Liver (tissue), 3 donors: ENCODE measurements at regions not wholly inside any gene's neighbourhood (a gene's known extent, or its start where the extent isn't known, plus 50 kb on each side); places are given as distances from the start of the nearest gene placed in this dataset.

Experiments used
- RAD21 ChIP-seq, 2 donors: IDR thresholded peaks; 2 replicates each; pipeline ENCODE4 v1.6.1; 2016; ENCODE audit warnings: antibody characterized with exemption in 2 of 2, mild to moderate bottlenecking in 2 of 2
- YY1 ChIP-seq: IDR thresholded peaks from 2 replicates; pipeline ENCODE4 v1.6.1; 2016; ENCODE audit warnings: antibody characterized with exemption, mild to moderate bottlenecking
- TF ChIP-seq, protein P1 (sequence below): fragments of 150-350 bp; IDR thresholded peaks from 2 replicates; pipeline ENCODE4 v1.5.1; 2017; ENCODE audit warnings: improper control_type of control experiment, low read depth, low read length; ENCODE audit not compliant: missing input control
- TF ChIP-seq, protein P2 (sequence below): IDR thresholded peaks from 2 replicates; pipeline ENCODE4 v1.6.1; 2016; ENCODE audit warnings: antibody characterized with exemption
- TF ChIP-seq, protein P3 (sequence below): IDR thresholded peaks from 2 replicates; pipeline ENCODE4 v1.6.1; 2016; ENCODE audit warnings: antibody characterized with exemption
- TF ChIP-seq, protein P4 (sequence below): IDR thresholded peaks from 2 replicates; pipeline ENCODE4 v1.6.1; 2016; ENCODE audit warnings: antibody characterized with exemption, mild to moderate bottlenecking
- donor health status: healthy.
- donor health status: healthy.

DNA sequence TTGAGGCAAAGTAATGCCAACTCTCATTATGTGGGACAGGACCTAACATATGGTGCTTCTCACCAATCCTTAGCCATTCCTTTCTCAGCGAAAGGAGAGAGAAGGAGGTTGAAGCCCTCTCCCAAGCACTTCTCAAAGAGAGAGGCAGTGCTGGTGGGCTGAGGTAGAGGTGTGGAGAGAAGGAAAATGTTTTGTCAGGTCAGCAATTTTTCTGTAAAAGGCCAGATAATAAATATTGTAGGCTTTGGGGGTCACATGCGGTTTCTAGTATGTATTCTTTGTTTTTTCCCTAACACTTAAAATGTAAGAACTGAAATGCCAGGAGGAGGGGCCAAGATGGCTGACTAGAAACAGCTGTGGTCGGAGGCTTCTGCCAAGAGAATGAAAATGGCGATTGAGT lies 225.0 kb upstream of the NPY start:
- TF ChIP-seq, protein P1, sequence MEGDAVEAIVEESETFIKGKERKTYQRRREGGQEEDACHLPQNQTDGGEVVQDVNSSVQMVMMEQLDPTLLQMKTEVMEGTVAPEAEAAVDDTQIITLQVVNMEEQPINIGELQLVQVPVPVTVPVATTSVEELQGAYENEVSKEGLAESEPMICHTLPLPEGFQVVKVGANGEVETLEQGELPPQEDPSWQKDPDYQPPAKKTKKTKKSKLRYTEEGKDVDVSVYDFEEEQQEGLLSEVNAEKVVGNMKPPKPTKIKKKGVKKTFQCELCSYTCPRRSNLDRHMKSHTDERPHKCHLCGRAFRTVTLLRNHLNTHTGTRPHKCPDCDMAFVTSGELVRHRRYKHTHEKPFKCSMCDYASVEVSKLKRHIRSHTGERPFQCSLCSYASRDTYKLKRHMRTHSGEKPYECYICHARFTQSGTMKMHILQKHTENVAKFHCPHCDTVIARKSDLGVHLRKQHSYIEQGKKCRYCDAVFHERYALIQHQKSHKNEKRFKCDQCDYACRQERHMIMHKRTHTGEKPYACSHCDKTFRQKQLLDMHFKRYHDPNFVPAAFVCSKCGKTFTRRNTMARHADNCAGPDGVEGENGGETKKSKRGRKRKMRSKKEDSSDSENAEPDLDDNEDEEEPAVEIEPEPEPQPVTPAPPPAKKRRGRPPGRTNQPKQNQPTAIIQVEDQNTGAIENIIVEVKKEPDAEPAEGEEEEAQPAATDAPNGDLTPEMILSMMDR = no peak
- TF ChIP-seq YY1 (no peak), RAD21 (IDR thresholded peaks at IDR 0.05) (no peak)
- TF ChIP-seq, protein P2, sequence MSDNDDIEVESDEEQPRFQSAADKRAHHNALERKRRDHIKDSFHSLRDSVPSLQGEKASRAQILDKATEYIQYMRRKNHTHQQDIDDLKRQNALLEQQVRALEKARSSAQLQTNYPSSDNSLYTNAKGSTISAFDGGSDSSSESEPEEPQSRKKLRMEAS = no peak
- TF ChIP-seq, protein P3, sequence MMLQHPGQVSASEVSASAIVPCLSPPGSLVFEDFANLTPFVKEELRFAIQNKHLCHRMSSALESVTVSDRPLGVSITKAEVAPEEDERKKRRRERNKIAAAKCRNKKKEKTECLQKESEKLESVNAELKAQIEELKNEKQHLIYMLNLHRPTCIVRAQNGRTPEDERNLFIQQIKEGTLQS = no peak
- TF ChIP-seq, protein P4, sequence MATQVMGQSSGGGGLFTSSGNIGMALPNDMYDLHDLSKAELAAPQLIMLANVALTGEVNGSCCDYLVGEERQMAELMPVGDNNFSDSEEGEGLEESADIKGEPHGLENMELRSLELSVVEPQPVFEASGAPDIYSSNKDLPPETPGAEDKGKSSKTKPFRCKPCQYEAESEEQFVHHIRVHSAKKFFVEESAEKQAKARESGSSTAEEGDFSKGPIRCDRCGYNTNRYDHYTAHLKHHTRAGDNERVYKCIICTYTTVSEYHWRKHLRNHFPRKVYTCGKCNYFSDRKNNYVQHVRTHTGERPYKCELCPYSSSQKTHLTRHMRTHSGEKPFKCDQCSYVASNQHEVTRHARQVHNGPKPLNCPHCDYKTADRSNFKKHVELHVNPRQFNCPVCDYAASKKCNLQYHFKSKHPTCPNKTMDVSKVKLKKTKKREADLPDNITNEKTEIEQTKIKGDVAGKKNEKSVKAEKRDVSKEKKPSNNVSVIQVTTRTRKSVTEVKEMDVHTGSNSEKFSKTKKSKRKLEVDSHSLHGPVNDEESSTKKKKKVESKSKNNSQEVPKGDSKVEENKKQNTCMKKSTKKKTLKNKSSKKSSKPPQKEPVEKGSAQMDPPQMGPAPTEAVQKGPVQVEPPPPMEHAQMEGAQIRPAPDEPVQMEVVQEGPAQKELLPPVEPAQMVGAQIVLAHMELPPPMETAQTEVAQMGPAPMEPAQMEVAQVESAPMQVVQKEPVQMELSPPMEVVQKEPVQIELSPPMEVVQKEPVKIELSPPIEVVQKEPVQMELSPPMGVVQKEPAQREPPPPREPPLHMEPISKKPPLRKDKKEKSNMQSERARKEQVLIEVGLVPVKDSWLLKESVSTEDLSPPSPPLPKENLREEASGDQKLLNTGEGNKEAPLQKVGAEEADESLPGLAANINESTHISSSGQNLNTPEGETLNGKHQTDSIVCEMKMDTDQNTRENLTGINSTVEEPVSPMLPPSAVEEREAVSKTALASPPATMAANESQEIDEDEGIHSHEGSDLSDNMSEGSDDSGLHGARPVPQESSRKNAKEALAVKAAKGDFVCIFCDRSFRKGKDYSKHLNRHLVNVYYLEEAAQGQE = no peak
